GM13976 (cell line): ENCODE measurements at regions not wholly inside any gene's neighbourhood (a gene's known extent, or its start where the extent isn't known, plus 50 kb on each side); places are given as distances from the start of the nearest gene placed in this dataset.

ENCODE experiments used
- DNase-seq: peaks from one replicate; pipeline ENCODE4 v3.0.0; 2012; ENCODE audit warnings: low spot score
- in situ Hi-C: fragments of 300-500 bp; cut with MboI; formaldehyde crosslinking; loops from one replicate; pipeline ENCODE4 v1.12.0; 2022; ENCODE audit warnings: low sequenced_read_pairs, mixed read lengths, inconsistent platforms; ENCODE audit not compliant: unreplicated experiment
- TF ChIP-seq, protein P1 (sequence below): IDR thresholded peaks from 2 replicates; pipeline ENCODE4 v1.5.1; 2012; ENCODE audit warnings: borderline replicate concordance, mild to moderate bottlenecking; ENCODE audit not compliant: insufficient read depth; ENCODE audit errors: extremely low read depth, missing control alignments, control extremely low read depth

DNA sequence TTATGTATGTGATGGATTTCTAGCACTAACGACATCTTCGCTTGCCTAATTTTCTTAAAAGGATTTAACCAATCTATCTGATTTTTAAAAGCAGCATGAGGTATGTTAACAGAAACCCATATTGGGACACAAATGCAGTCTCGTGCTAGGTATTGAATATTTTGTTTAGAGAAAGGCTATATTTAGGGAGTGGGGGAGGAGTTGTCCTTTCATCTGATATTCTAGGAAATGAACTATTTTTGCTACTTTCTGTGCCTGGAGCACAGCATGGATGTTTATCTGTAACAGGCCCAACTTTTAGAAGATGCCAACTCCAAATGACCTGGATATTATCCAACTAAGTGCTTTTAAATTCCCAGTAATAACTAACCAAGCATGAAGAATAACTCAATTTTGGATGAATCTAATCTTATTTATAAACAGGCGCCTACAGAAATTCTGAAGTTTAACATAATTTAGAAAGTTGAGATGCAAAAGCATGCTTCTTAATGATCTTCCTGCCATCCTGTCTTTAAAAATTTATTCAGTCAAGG, 317.1 kb upstream of the CHD6 start:
- in situ Hi-C loops: no loop called here
- no peak for DNase-seq
- TF ChIP-seq, protein P1, sequence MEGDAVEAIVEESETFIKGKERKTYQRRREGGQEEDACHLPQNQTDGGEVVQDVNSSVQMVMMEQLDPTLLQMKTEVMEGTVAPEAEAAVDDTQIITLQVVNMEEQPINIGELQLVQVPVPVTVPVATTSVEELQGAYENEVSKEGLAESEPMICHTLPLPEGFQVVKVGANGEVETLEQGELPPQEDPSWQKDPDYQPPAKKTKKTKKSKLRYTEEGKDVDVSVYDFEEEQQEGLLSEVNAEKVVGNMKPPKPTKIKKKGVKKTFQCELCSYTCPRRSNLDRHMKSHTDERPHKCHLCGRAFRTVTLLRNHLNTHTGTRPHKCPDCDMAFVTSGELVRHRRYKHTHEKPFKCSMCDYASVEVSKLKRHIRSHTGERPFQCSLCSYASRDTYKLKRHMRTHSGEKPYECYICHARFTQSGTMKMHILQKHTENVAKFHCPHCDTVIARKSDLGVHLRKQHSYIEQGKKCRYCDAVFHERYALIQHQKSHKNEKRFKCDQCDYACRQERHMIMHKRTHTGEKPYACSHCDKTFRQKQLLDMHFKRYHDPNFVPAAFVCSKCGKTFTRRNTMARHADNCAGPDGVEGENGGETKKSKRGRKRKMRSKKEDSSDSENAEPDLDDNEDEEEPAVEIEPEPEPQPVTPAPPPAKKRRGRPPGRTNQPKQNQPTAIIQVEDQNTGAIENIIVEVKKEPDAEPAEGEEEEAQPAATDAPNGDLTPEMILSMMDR: no peak

DNA sequence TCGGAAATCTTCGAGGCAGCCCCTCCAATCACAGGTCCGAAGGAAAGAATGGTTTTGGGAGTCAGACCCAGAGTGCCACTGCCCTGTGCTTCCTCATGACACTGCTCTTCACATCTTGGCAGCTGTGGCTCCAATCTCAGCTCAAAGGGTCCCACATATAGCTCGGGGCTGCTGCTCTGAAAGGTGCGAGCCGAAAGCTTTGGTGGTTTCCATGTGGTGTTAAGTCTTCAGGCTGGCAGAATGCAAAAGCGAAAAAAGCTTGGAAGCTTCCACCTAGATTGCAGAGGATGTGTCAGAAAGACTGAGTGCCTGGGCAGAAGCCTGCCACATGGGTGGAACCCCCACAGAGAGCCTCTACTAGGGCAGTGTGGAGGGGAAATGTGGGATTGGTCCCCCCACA, 314.3 kb upstream of the CHD6 start:
- TF ChIP-seq, protein P1: no peak
- in situ Hi-C loops: no loop called here
- DNase-seq: no peak

DNA sequence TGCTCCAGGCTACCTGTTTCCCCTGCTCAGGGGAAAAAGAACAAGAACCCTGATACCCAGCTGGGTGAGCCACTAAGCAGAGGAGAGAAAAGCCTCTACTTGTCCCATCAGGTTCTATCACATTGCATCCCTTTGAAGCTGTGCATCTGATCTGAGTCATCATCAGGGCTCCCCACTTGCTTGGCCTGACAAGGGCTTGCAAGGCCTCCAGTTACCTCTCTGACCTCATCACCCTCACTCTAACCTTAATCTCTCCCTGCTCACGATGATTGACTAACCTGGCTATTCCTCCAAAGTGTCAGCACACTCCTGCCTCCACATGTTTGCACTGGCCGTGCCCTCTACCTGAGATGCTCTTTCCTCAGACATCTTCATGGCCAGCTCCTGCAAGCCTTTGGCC, 309.5 kb upstream of the CHD6 start:
- in situ Hi-C loops: no loop called here
- DNase-seq: no peak
- TF ChIP-seq, protein P1: no peak

DNA sequence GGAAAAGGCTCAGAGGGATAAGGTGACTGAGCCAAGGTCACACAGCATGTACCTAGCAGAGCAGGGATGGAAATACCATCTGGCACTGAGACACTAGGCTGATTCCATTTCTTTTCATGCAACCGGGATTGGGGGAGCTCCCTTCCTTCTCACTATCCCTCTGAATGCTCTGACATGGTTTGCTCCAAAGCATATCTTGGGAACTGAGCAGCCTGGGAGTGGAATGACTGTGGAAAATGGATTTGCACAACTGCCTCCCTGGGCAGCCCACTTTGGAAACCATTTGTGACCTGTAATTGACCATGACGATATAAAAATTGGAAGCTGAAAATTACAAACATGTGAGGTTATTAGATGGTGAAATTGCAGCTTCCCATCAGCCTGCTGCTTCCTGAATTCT, 309.0 kb upstream of the CHD6 start:
- DNase-seq: no peak
- in situ Hi-C loops: no loop called here
- TF ChIP-seq, protein P1: no peak

GRCh38 chr20:41925476-41925875, 307.3 kb upstream of the CHD6 start:
- DNase-seq: no peak
- in situ Hi-C loops: no loop called here
- TF ChIP-seq, protein P1: no peak

- no peak for DNase-seq
- TF ChIP-seq, protein P1: no peak
- in situ Hi-C loops: no loop called here
Measured at GRCh38 chr20:41923624-41924023, 305.4 kb upstream of the CHD6 start.

DNA sequence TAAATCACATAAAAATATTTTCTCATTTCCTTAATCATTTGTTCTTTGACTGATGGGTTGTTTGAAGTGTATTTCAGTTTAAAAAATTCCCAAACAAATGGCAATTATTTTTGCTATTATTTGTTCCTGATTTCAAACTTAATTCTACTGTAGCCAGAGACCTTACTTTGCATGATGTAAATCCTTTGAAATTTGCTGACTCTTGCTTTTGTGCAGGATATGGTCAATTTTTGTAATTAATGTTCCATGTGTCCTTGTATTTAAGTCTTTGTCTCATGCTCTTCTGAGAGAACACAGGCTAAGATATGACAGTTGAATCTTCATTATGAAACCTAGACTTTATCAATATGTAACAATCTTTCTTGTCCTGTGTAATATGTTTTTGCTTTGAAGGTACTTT, 295.0 kb upstream of the CHD6 start:
- no peak for DNase-seq
- in situ Hi-C loops: no loop called here
- TF ChIP-seq, protein P1: no peak
